HCT116 (cell line): ENCODE measurements at regions not wholly inside any gene's neighbourhood (a gene's known extent, or its start where the extent isn't known, plus 50 kb on each side); places are given as distances from the start of the nearest gene placed in this dataset.

Source experiments
- ATAC-seq: fragments of 200-7000 bp; cut with Tn5 transposase; 2 replicates; pipeline ENCODE4 v1.9.1; 2020; ENCODE audit warnings: mild to moderate bottlenecking, moderate library complexity
- BruUV-seq: library from RNA; stranded (reverse); fragments of 400-500 nt; replicated peaks from 2 replicates; lab custom pipeline; 2021; lab: Mats Ljungman, UMichigan
- CTCF ChIA-PET: fragments of 300-600 bp; sonication (Branson Sonifier 250); formaldehyde crosslinking; loops from one replicate; lab custom pipeline; 2021; ENCODE audit warnings: antibody characterized with exemption; lab: Charles Lee
- POLR2A ChIA-PET: fragments of 300-600, 350-600 bp; sonication (Branson Sonifier 250); formaldehyde crosslinking; loops from one replicate; lab custom pipeline; 2021; ENCODE audit warnings: antibody characterized with exemption; lab: Charles Lee
- RAD21 ChIA-PET, 2 experiments: fragments of 300-600 bp; sonication (Branson Sonifier 250); formaldehyde crosslinking; loops; one replicate each; lab custom pipeline; 2023; ENCODE audit warnings: low total read pairs in 2 of 2; ENCODE audit not compliant: uncharacterized antibody in 2 of 2, unreplicated experiment in 2 of 2, low non-redundant PET in 1 of 2; lab: Charles Lee
- DNase-seq: peaks from one replicate; pipeline ENCODE4 v3.0.0-alpha.2; 2010; ENCODE audit warnings: low read depth, low spot score
- H2AFZ ChIP-seq: fragments of 200-600 bp; shearing (Covaris generic), sonication (generic); 2 replicates; pipeline ENCODE4 v1.6.1; 2017; ENCODE audit warnings: low read depth, mixed run types, mixed read lengths, antibody characterized with exemption, low read length; ENCODE audit not compliant: poor library complexity, severe bottlenecking
- H3K27ac ChIP-seq: 2 replicates; pipeline ENCODE4 v1.5.1; 2012; ENCODE audit warnings: low read depth, low read length
- H3K27me3 ChIP-seq: fragments of 200-600 bp; sonication (generic); 2 replicates; pipeline ENCODE4 v1.6.1; 2016; ENCODE audit warnings: mixed run types, low read length, mixed read lengths; ENCODE audit not compliant: insufficient read depth
- H3K36me3 ChIP-seq, 2 experiments: fragments of 200-500 bp in 1 of 2; fragments of 200-600 bp in 1 of 2; sonication (Bioruptor generic) in 1 of 2; sonication (generic) in 1 of 2; 2 replicates each; pipeline versions ENCODE4 v1.5.1 to v1.6.1; 2014 to 2016; ENCODE audit warnings: low read length in 2 of 2, inconsistent platforms in 1 of 2, mixed read lengths in 1 of 2, mixed run types in 1 of 2; ENCODE audit not compliant: insufficient read depth in 2 of 2, control insufficient read depth in 1 of 2
- H3K4me1 ChIP-seq, 2 experiments: fragments of 200-600 bp in 1 of 2; sonication (generic) in 1 of 2; 2 replicates each; pipeline versions ENCODE4 v1.5.1 to v1.6.1; 2012 to 2017; ENCODE audit warnings: low read length in 2 of 2, inconsistent platforms in 1 of 2, mild to moderate bottlenecking in 1 of 2, mixed read lengths in 1 of 2, mixed run types in 1 of 2, moderate library complexity in 1 of 2; ENCODE audit not compliant: insufficient read depth in 2 of 2, control insufficient read depth in 1 of 2
- H3K4me2 ChIP-seq: fragments of 200-600 bp; sonication (generic); 2 replicates; pipeline ENCODE4 v1.6.1; 2017; ENCODE audit warnings: mixed run types, low read length, mixed read lengths
- H3K4me3 ChIP-seq, 2 experiments: fragments of 200-600 bp in 1 of 2; sonication (generic) in 1 of 2; replicated peaks in 1 of 2; 2 replicates each; pipeline ENCODE4 v1.5.1; 2011 to 2016; ENCODE audit warnings: low read length in 2 of 2, control low read depth in 1 of 2, low read depth in 1 of 2, mild to moderate bottlenecking in 1 of 2, mixed read lengths in 1 of 2, mixed run types in 1 of 2
- H3K79me2 ChIP-seq: fragments of 200-600 bp; sonication (generic); 2 replicates; pipeline ENCODE4 v1.6.1; 2017; ENCODE audit warnings: mild to moderate bottlenecking, mixed run types, low read length, moderate library complexity, mixed read lengths; ENCODE audit not compliant: insufficient read depth
- H3K9ac ChIP-seq: fragments of 200-600 bp; sonication (generic); 2 replicates; pipeline ENCODE4 v1.6.1; 2016; ENCODE audit warnings: low read length, mixed read lengths
- H3K9me2 ChIP-seq: fragments of 200-600 bp; sonication (generic), shearing (Covaris generic); 2 replicates; pipeline ENCODE4 v1.6.1; 2017; ENCODE audit warnings: mixed run types, mild to moderate bottlenecking, moderate library complexity; ENCODE audit not compliant: insufficient read depth
- H3K9me3 ChIP-seq, 2 experiments: fragments of 200-500 bp in 1 of 2; fragments of 200-600 bp in 1 of 2; sonication (Bioruptor generic) in 1 of 2; sonication (generic) in 1 of 2; 2 replicates each; pipeline ENCODE4 v1.6.1; 2014 to 2017; ENCODE audit warnings: low read length in 2 of 2, mixed read lengths in 2 of 2, inconsistent platforms in 1 of 2, low read depth in 1 of 2, mild to moderate bottlenecking in 1 of 2, mixed run types in 1 of 2, moderate library complexity in 1 of 2; ENCODE audit not compliant: control insufficient read depth in 1 of 2, insufficient read depth in 1 of 2
- H4K20me1 ChIP-seq: fragments of 200-600 bp; sonication (generic), shearing (Covaris generic); 2 replicates; pipeline ENCODE4 v1.6.1; 2017; ENCODE audit warnings: mixed run types, mild to moderate bottlenecking, moderate library complexity; ENCODE audit not compliant: insufficient read depth
- CBX3 ChIP-seq: IDR thresholded peaks from 2 replicates; pipeline ENCODE4 v1.6.1; 2012; ENCODE audit warnings: low read depth
- EZH2phosphoT487 ChIP-seq: fragments of 200-600 bp; IDR thresholded peaks from 2 replicates; pipeline ENCODE4 v1.6.1; 2018; ENCODE audit warnings: antibody characterized with exemption, borderline replicate concordance
- FOSL1 ChIP-seq: IDR thresholded peaks from 2 replicates; pipeline ENCODE4 v1.6.1; 2012; ENCODE audit warnings: low read depth
- POLR2A ChIP-seq: IDR thresholded peaks from 2 replicates; pipeline ENCODE4 v1.7.0; 2011; ENCODE audit warnings: borderline replicate concordance; ENCODE audit not compliant: insufficient read depth, insufficient read length; ENCODE audit errors: extremely low read depth
- YY1 ChIP-seq: IDR thresholded peaks from 2 replicates; pipeline ENCODE4 v1.6.1; 2011; ENCODE audit warnings: low read length, low read depth, moderate library complexity, mild to moderate bottlenecking; ENCODE audit not compliant: insufficient replicate concordance; ENCODE audit errors: extremely low read depth
- ZFX ChIP-seq: fragments of 450-650 bp; IDR thresholded peaks from 2 replicates; pipeline ENCODE4 v1.6.1; 2017
- ZNF274 ChIP-seq: fragments of 200-500 bp; sonication (Bioruptor generic); IDR thresholded peaks from 2 replicates; pipeline ENCODE4 v1.6.1; 2014; ENCODE audit warnings: mild to moderate bottlenecking, low read depth, low read length, inconsistent platforms
- intact Hi-C: fragments of 100-400 bp; cut with micrococcal nuclease; formaldehyde crosslinking; loops from 2 replicates; pipeline ENCODE4 v1.10.0; 2022
- TF ChIP-seq, protein P1 (sequence below): IDR thresholded peaks from 2 replicates; pipeline ENCODE4 v1.6.1; 2011; ENCODE audit warnings: mild to moderate bottlenecking, low read length, moderate library complexity; ENCODE audit not compliant: insufficient replicate concordance; ENCODE audit errors: extremely low read depth
- TF ChIP-seq, protein P2 (sequence below): IDR thresholded peaks from 2 replicates; pipeline ENCODE4 v1.6.1; 2012
- TF ChIP-seq, protein P3 (sequence below), 3 experiments: fragments of 200-600 bp in 1 of 3; sonication (generic) in 1 of 3; IDR thresholded peaks in 2 of 3; conservative IDR thresholded peaks in 1 of 3; 2 replicates each; pipeline ENCODE4 v1.5.1; 2012 to 2017; ENCODE audit warnings: low read depth in 2 of 3, low read length in 2 of 3, antibody characterized with exemption in 1 of 3, borderline replicate concordance in 1 of 3, control low read depth in 1 of 3, mild to moderate bottlenecking in 1 of 3, mixed read lengths in 1 of 3, mixed run types in 1 of 3, moderate library complexity in 1 of 3; ENCODE audit not compliant: insufficient read depth in 1 of 3
- TF ChIP-seq, protein P4 (sequence below): IDR thresholded peaks from 2 replicates; pipeline ENCODE4 v1.6.1; 2012
- TF ChIP-seq, protein P5 (sequence below): IDR thresholded peaks from 2 replicates; pipeline ENCODE4 v1.6.1; 2012; ENCODE audit warnings: low read depth

DNA sequence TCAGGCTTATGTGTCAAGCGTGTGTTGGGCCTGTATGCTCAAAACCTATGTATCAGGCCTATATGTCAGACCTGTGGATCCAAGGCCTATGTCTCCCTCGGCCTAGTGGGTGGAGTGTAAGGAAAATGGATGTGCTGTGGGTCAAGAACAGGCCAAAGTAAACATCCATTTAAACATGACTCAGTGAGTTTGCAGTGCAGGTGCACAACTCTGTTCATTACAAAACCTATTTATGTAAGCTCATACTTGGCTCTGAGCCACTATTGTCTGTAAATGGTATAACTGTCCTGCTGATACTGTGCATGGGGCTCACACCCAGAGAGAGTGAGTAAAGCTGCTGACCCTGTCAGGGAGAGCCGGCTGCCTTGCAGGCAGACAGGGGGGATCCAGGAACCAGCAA, 249.7 kb upstream of the AVPR1A start:
- H3K9me2 ChIP-seq = no peaks in the 10 kb centered on the region
- no peak overlapping the region for H2AFZ ChIP-seq
- ChIA-PET POLR2A (no interaction called here), RAD21 (no interaction called here), CTCF (no interaction called here)
- no TSS peak for BruUV-seq
- intact Hi-C loops = no loop called here
- no peaks in the 10 kb centered on the region for H3K27me3 ChIP-seq
- no peak overlapping the region for H3K27ac ChIP-seq
- H3K9ac ChIP-seq = no peak overlapping the region
- no peak overlapping the region for H3K4me2 ChIP-seq
- no peak overlapping the region for H3K4me3 ChIP-seq
- no peaks in the 10 kb centered on the region for H3K36me3 ChIP-seq
- TF ChIP-seq, protein P1, sequence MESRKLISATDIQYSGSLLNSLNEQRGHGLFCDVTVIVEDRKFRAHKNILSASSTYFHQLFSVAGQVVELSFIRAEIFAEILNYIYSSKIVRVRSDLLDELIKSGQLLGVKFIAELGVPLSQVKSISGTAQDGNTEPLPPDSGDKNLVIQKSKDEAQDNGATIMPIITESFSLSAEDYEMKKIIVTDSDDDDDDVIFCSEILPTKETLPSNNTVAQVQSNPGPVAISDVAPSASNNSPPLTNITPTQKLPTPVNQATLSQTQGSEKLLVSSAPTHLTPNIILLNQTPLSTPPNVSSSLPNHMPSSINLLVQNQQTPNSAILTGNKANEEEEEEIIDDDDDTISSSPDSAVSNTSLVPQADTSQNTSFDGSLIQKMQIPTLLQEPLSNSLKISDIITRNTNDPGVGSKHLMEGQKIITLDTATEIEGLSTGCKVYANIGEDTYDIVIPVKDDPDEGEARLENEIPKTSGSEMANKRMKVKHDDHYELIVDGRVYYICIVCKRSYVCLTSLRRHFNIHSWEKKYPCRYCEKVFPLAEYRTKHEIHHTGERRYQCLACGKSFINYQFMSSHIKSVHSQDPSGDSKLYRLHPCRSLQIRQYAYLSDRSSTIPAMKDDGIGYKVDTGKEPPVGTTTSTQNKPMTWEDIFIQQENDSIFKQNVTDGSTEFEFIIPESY = no peak
- TF ChIP-seq, protein P2, sequence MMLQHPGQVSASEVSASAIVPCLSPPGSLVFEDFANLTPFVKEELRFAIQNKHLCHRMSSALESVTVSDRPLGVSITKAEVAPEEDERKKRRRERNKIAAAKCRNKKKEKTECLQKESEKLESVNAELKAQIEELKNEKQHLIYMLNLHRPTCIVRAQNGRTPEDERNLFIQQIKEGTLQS = no peak
- TF ChIP-seq ZNF274 = no peak
- no peak for TF ChIP-seq EZH2phosphoT487
- TF ChIP-seq CBX3 = no peak
- TF ChIP-seq, protein P3, sequence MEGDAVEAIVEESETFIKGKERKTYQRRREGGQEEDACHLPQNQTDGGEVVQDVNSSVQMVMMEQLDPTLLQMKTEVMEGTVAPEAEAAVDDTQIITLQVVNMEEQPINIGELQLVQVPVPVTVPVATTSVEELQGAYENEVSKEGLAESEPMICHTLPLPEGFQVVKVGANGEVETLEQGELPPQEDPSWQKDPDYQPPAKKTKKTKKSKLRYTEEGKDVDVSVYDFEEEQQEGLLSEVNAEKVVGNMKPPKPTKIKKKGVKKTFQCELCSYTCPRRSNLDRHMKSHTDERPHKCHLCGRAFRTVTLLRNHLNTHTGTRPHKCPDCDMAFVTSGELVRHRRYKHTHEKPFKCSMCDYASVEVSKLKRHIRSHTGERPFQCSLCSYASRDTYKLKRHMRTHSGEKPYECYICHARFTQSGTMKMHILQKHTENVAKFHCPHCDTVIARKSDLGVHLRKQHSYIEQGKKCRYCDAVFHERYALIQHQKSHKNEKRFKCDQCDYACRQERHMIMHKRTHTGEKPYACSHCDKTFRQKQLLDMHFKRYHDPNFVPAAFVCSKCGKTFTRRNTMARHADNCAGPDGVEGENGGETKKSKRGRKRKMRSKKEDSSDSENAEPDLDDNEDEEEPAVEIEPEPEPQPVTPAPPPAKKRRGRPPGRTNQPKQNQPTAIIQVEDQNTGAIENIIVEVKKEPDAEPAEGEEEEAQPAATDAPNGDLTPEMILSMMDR (IDR thresholded peaks at IDR 0.05 in 2 of 3, conservative IDR thresholded peaks at IDR 0.05 in 1 of 3; ENCODE audit: borderline replicate concordance in 1 of 3, insufficient read depth in 1 of 3, low read depth in 2 of 3, low read length in 2 of 3) = no peak
- TF ChIP-seq FOSL1 = no peak
- no peak for TF ChIP-seq ZFX
- TF ChIP-seq, protein P4, sequence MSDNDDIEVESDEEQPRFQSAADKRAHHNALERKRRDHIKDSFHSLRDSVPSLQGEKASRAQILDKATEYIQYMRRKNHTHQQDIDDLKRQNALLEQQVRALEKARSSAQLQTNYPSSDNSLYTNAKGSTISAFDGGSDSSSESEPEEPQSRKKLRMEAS = no peak
- no peak for TF ChIP-seq YY1
- TF ChIP-seq, protein P5, sequence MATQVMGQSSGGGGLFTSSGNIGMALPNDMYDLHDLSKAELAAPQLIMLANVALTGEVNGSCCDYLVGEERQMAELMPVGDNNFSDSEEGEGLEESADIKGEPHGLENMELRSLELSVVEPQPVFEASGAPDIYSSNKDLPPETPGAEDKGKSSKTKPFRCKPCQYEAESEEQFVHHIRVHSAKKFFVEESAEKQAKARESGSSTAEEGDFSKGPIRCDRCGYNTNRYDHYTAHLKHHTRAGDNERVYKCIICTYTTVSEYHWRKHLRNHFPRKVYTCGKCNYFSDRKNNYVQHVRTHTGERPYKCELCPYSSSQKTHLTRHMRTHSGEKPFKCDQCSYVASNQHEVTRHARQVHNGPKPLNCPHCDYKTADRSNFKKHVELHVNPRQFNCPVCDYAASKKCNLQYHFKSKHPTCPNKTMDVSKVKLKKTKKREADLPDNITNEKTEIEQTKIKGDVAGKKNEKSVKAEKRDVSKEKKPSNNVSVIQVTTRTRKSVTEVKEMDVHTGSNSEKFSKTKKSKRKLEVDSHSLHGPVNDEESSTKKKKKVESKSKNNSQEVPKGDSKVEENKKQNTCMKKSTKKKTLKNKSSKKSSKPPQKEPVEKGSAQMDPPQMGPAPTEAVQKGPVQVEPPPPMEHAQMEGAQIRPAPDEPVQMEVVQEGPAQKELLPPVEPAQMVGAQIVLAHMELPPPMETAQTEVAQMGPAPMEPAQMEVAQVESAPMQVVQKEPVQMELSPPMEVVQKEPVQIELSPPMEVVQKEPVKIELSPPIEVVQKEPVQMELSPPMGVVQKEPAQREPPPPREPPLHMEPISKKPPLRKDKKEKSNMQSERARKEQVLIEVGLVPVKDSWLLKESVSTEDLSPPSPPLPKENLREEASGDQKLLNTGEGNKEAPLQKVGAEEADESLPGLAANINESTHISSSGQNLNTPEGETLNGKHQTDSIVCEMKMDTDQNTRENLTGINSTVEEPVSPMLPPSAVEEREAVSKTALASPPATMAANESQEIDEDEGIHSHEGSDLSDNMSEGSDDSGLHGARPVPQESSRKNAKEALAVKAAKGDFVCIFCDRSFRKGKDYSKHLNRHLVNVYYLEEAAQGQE = no peak
- TF ChIP-seq POLR2A = no peak
- H3K4me1 ChIP-seq = no peaks in the 10 kb centered on the region
- H4K20me1 ChIP-seq = no peaks in the 10 kb centered on the region
- 0 out of 2 replicates have a peak, but pooled peaks have one; percentile 20 for ATAC-seq
- no peaks in the 10 kb centered on the region for H3K9me3 ChIP-seq
- no peak for DNase-seq
- no peaks in the 10 kb centered on the region for H3K79me2 ChIP-seq
